Neuron (in vitro differentiated cells): ENCODE measurements at regions not wholly inside any gene's neighbourhood (a gene's known extent, or its start where the extent isn't known, plus 50 kb on each side); places are given as distances from the start of the nearest gene placed in this dataset.
"Not testable (repeated sequence)": the region's sequence is repeated elsewhere in the genome, so short reads cannot be mapped to it uniquely, and the experiment has no call there.

Experiments
- H2AFZ ChIP-seq: one replicate; pipeline ENCODE4 v1.6.1; 2013; ENCODE audit warnings: low read depth, mild to moderate bottlenecking, inconsistent platforms, low read length, moderate library complexity
- H3K27me3 ChIP-seq: one replicate; pipeline ENCODE4 v1.6.1; 2013; ENCODE audit warnings: low read length; ENCODE audit not compliant: insufficient read depth
- H3K36me3 ChIP-seq: one replicate; pipeline ENCODE4 v1.6.1; 2013; ENCODE audit warnings: low read length; ENCODE audit not compliant: insufficient read depth
- H3K4me1 ChIP-seq: one replicate; pipeline ENCODE4 v1.6.1; 2013; ENCODE audit warnings: low read length; ENCODE audit not compliant: insufficient read depth
- H3K4me3 ChIP-seq: 2 replicates; pipeline ENCODE4 v1.5.1; 2013; ENCODE audit warnings: mild to moderate bottlenecking, low read length, moderate library complexity
- H3K9me3 ChIP-seq: one replicate; pipeline ENCODE4 v1.6.1; 2013; ENCODE audit warnings: low read length

DNA sequence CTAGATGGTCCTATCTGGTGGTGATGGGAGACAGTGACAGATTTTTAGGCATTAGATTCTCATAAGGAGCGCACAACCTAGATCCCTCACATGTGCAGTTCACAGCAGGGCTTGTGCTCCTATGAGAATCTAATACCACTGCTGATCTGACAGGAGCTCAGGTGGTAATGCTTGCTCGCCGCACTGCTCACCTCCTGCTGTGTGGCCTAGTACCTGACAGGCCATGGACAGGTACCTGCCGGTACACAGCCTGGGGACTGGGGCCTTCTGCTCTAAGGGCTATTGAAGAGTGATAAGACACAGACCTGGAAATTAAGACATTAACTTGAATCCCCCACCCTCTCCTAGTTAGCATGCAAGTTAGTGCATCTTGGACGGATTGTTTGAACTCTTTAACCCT, 64.4 kb downstream of the KLRB1 start:
- not testable (repeated sequence) for H3K9me3 ChIP-seq, H2AFZ ChIP-seq, H3K27me3 ChIP-seq, H3K36me3 ChIP-seq, H3K4me3 ChIP-seq, H3K4me1 ChIP-seq

DNA sequence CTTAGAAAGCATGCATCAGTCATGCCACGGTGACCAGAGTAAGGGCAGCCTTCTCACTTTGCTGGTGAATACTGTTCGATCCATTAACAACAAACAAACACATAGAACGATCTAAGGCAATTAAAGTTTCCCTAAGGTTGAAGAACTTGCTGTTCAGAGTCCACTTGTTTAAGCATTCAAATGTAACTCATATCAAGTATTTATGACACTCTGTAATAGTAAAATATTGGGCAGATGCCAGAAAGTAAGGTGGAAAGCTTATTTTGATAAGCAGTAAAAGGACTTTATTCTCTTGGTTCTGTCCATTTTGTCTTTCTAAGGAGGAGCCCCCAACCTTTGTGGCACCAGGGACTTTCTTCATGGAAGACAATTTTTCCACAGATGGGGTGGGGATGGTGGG, 64.9 kb downstream of the KLRB1 start:
- not testable (repeated sequence) for H3K4me1 ChIP-seq, H3K36me3 ChIP-seq, H3K27me3 ChIP-seq, H3K9me3 ChIP-seq, H3K4me3 ChIP-seq, H2AFZ ChIP-seq

DNA sequence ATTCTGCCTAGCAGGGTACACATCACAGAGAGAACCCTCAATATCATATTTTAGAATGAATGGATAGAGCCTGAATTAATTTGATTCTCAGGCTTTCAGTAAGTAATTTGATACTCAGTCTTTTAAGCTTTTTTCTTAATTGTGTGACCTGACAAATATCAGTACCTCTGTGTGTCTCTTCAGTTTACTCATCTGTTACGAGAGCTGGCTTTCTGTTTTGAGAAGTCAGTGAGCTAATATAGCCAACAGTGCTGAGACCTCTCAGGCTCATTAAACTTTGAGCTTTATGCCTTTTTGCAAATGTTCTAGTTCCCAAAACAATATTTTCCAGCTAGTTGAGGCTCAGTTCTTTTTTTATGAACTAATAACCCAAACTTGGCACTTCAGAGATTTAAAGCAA, 91.8 kb downstream of the KLRB1 start:
- H3K27me3 ChIP-seq, H2AFZ ChIP-seq, H3K36me3 ChIP-seq, H3K4me3 ChIP-seq, H3K9me3 ChIP-seq, H3K4me1 ChIP-seq: not testable (repeated sequence)

DNA sequence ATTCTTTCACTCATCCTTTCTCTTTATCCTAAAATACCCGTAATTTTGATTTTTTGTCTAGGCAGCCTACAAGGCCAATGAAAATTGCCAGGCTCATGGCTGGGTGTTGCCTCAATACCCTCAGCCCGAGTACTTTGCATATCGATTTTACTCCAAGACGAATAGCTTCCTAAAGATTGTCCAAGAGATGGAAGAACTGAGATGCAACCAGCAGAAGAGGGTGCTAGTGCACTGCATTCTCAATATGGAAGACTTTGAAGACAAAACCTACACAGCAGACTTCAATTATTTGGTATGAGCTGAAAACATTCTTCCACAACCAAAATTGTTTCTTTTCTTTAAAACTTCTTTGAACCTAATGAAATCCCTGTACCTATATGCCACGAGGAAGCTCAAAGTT, 95.0 kb downstream of the KLRB1 start:
- H3K4me1 ChIP-seq, H2AFZ ChIP-seq, H3K9me3 ChIP-seq, H3K27me3 ChIP-seq, H3K36me3 ChIP-seq, H3K4me3 ChIP-seq: not testable (repeated sequence)

- H3K4me1 ChIP-seq, H3K27me3 ChIP-seq, H3K36me3 ChIP-seq, H3K9me3 ChIP-seq, H3K4me3 ChIP-seq, H2AFZ ChIP-seq: not testable (repeated sequence)
These were observed 97.2 kb downstream of the KLRB1 start for GRCh38 chr12:9510392-9511011.

DNA sequence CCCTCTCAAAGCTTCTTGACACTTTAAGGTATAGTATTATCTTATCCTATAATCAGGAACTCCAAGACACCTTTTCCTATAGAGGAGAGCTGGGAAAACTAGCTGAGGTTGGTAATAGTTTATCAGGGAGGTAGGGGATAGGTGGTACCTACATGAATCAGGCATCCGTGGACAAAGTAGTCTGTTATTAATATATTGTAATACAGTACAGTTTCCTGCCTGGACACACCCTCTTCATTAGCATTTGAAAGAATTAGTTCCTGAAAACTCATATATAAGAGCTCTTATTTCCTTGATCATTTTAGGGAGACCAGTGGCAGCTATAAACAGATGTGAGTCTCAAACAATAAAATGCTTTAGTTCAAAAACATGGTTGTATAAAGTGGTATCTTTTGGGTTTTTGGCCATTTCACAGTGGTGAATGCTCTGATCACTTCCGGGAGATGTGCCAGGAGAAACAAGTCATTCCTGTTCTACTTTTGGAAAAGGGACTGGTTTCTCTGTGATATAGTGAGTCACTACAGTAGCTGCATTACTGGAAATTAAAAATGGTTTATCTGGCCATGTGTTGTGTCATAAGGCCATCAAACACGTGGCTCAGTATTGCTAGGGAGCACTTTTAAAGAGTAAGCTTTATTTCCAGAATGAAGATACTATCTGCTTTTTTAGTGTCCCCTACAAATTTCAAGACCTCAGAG, 98.1 kb downstream of the KLRB1 start:
- Histone ChIP-seq H3K27me3 (no peaks in the 10 kb centered on the region), H3K4me3 (no peak overlapping the region), H3K9me3 (no peaks in the 10 kb centered on the region), H2AFZ (no peak overlapping the region), H3K36me3 (no peaks in the 10 kb centered on the region), H3K4me1 (no peaks in the 10 kb centered on the region)

DNA sequence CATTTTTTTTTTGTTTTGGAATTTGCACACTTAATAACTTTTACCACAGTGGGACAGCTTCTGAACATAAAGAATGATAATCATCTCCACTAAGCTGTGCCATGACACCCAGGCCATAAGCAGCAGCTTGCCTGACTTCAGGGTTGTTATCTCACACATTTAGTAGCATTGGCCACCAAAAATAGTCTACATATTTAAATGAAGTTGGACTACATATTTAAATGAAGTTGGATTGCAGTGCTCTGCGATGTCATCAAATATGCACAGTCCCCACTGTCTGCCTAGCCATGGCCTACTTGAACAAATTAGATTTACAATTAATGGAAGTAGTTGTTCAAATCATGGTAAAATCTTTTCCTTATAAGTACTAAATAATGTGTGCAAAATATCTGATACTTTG, 101.0 kb downstream of the KLRB1 start:
- Histone ChIP-seq H3K4me3 (no peak overlapping the region), H2AFZ (no peak overlapping the region), H3K9me3 (no peaks in the 10 kb centered on the region), H3K4me1 (no peaks in the 10 kb centered on the region), H3K27me3 (no peaks in the 10 kb centered on the region), H3K36me3 (no peaks in the 10 kb centered on the region)

- H3K4me3 ChIP-seq, H3K36me3 ChIP-seq, H3K4me1 ChIP-seq, H3K9me3 ChIP-seq, H2AFZ ChIP-seq, H3K27me3 ChIP-seq: not testable (repeated sequence)
These were observed 104.3 kb downstream of the KLRB1 start for GRCh38 chr12:9503384-9503783.

GRCh38 chr12:9502845-9503244, 104.9 kb downstream of the KLRB1 start:
- H3K27me3 ChIP-seq, H3K36me3 ChIP-seq, H2AFZ ChIP-seq, H3K4me3 ChIP-seq, H3K4me1 ChIP-seq, H3K9me3 ChIP-seq: not testable (repeated sequence)

- H3K27me3 ChIP-seq = not testable (repeated sequence)
These were observed 114.4 kb downstream of the KLRB1 start for GRCh38 chr12:9493325-9493724.

GRCh38 chr12:9481289-9481688, 126.4 kb downstream of the KLRB1 start:
- H3K4me3 ChIP-seq, H3K4me1 ChIP-seq, H3K9me3 ChIP-seq, H3K36me3 ChIP-seq, H2AFZ ChIP-seq, H3K27me3 ChIP-seq: not testable (repeated sequence)

More at GRCh38 chr12:9493325-9493724, 114.4 kb downstream of the KLRB1 start:
- not testable (repeated sequence) for H3K4me3 ChIP-seq, H3K36me3 ChIP-seq, H3K9me3 ChIP-seq, H3K4me1 ChIP-seq, H2AFZ ChIP-seq

- H3K4me3 ChIP-seq, H3K27me3 ChIP-seq, H3K4me1 ChIP-seq, H3K36me3 ChIP-seq, H3K9me3 ChIP-seq, H2AFZ ChIP-seq: not testable (repeated sequence)
These were observed 133.5 kb downstream of the KLRB1 start for GRCh38 chr12:9474197-9474596.

- H3K4me3 ChIP-seq, H3K27me3 ChIP-seq, H2AFZ ChIP-seq, H3K4me1 ChIP-seq, H3K9me3 ChIP-seq, H3K36me3 ChIP-seq: not testable (repeated sequence)
These were observed 134.1 kb downstream of the KLRB1 start for GRCh38 chr12:9473638-9474037.

- H2AFZ ChIP-seq, H3K4me1 ChIP-seq, H3K9me3 ChIP-seq, H3K4me3 ChIP-seq, H3K27me3 ChIP-seq, H3K36me3 ChIP-seq: not testable (repeated sequence)
These were observed 136.2 kb downstream of the KLRB1 start for GRCh38 chr12:9471501-9471900.
